WTC11 (cell line): ENCODE measurements at regions not wholly inside any gene's neighbourhood (a gene's known extent, or its start where the extent isn't known, plus 50 kb on each side); places are given as distances from the start of the nearest gene placed in this dataset.

ENCODE experiments used
- ATAC-seq: fragments of 200-7000 bp; cut with Tn5 transposase; 2 replicates; pipeline ENCODE4 v1.10.0; 2021; ENCODE audit warnings: mild to moderate bottlenecking, moderate library complexity
- CTCF ChIA-PET: fragments of 300-600 bp; sonication (Branson Sonifier 250); formaldehyde crosslinking; loops from one replicate; lab custom pipeline; 2021; ENCODE audit warnings: antibody characterized with exemption; lab: Charles Lee
- POLR2A ChIA-PET: fragments of 350-600 bp; sonication (Branson Sonifier 250); formaldehyde crosslinking; loops from one replicate; lab custom pipeline; 2021; ENCODE audit warnings: antibody characterized with exemption; lab: Charles Lee
- DNase-seq: peaks from one replicate; pipeline ENCODE4 v3.0.0; 2021; ENCODE audit warnings: low spot score
- H3K27ac Mint-ChIP-seq: 2 replicates; pipeline ENCODE4 v1.8.0; 2021; ENCODE audit warnings: mixed read lengths
- H3K27me3 Mint-ChIP-seq: 2 replicates; pipeline ENCODE4 v1.8.0; 2021; ENCODE audit warnings: low read depth, mild to moderate bottlenecking, moderate library complexity, mixed read lengths
- H3K36me3 Mint-ChIP-seq: 2 replicates; pipeline ENCODE4 v1.8.0; 2021; ENCODE audit warnings: mixed read lengths
- H3K4me1 Mint-ChIP-seq: 2 replicates; pipeline ENCODE4 v1.8.0; 2022; ENCODE audit warnings: mixed read lengths
- H3K4me3 Mint-ChIP-seq: 2 replicates; pipeline ENCODE4 v1.8.0; 2021; ENCODE audit warnings: mild to moderate bottlenecking, moderate library complexity, mixed read lengths
- H3K9me3 Mint-ChIP-seq: 2 replicates; pipeline ENCODE4 v1.8.0; 2021; ENCODE audit warnings: mixed read lengths
- AFF4 ChIP-seq: sonication (generic); formaldehyde crosslinking; IDR thresholded peaks from 2 replicates; pipeline ENCODE4 v1.8.1; 2023; ENCODE audit warnings: mild to moderate bottlenecking, missing genetic modification reagents, borderline replicate concordance
- ATF1 ChIP-seq: sonication (generic); formaldehyde crosslinking; IDR thresholded peaks from 2 replicates; pipeline ENCODE4 v1.8.1; 2023; ENCODE audit warnings: mild to moderate bottlenecking, moderate library complexity, missing genetic modification reagents
- GABPB1 ChIP-seq: sonication (generic); formaldehyde crosslinking; IDR thresholded peaks from 2 replicates; pipeline ENCODE4 v1.8.1; 2023; ENCODE audit warnings: mild to moderate bottlenecking, missing genetic modification reagents
- HMGA2 ChIP-seq: fragments of 250-450 bp; sonication (Bioruptor Pico); IDR thresholded peaks from 2 replicates; pipeline ENCODE4 v1.4.0; 2021; ENCODE audit warnings: mild to moderate bottlenecking, moderate library complexity
- JUN ChIP-seq: sonication (generic); formaldehyde crosslinking; IDR thresholded peaks from 2 replicates; pipeline ENCODE4 v1.8.0; 2023; ENCODE audit warnings: mild to moderate bottlenecking, missing genetic modification reagents
- NR3C1 ChIP-seq: sonication (generic); formaldehyde crosslinking; conservative IDR thresholded peaks from 2 replicates; pipeline ENCODE4 v1.8.1; 2023; ENCODE audit warnings: low read depth, mild to moderate bottlenecking, missing genetic modification reagents
- SMAD3 ChIP-seq: sonication (generic); formaldehyde crosslinking; IDR thresholded peaks from 2 replicates; pipeline ENCODE4 v1.8.0; 2022; ENCODE audit warnings: missing genetic modification reagents, mild to moderate bottlenecking, borderline replicate concordance
- SMAD4 ChIP-seq: sonication (generic); formaldehyde crosslinking; IDR thresholded peaks from 2 replicates; pipeline ENCODE4 v1.8.0; 2022; ENCODE audit warnings: mild to moderate bottlenecking, missing genetic modification reagents
- SOX15 ChIP-seq: fragments of 250-450 bp; sonication (Bioruptor Pico); IDR thresholded peaks from 2 replicates; pipeline ENCODE4 v1.9.0; 2021; ENCODE audit warnings: mild to moderate bottlenecking
- ZMAT4 ChIP-seq: fragments of 250-450 bp; sonication (Bioruptor Pico); IDR thresholded peaks from 2 replicates; pipeline ENCODE4 v1.9.0; 2021; ENCODE audit warnings: mild to moderate bottlenecking
- ZNF121 ChIP-seq: sonication (generic); formaldehyde crosslinking; IDR thresholded peaks from 2 replicates; pipeline ENCODE4 v1.8.0; 2023; ENCODE audit warnings: missing genetic modification reagents
- ZNF232 ChIP-seq: sonication (generic); formaldehyde crosslinking; IDR thresholded peaks from 2 replicates; pipeline ENCODE4 v1.8.0; 2022; ENCODE audit warnings: mild to moderate bottlenecking, missing genetic modification reagents
- ZNF263 ChIP-seq: sonication (generic); formaldehyde crosslinking; IDR thresholded peaks from 2 replicates; pipeline ENCODE4 v1.8.1; 2022; ENCODE audit warnings: low read depth, mild to moderate bottlenecking, moderate library complexity, missing genetic modification reagents
- ZNF512 ChIP-seq: sonication (generic); formaldehyde crosslinking; IDR thresholded peaks from 2 replicates; pipeline ENCODE4 v1.8.1; 2022; ENCODE audit warnings: missing genetic modification reagents, borderline replicate concordance

GRCh38 chr21:16215193-16215592, 485.4 kb downstream of the USP25 start:
- H3K27me3 Mint-ChIP-seq = no peaks in the 10 kb centered on the region
- ChIA-PET POLR2A (no interaction called here), CTCF (no interaction called here)

GRCh38 chr21:16215663-16216183, 485.9 kb downstream of the USP25 start:
- Mint-ChIP-seq H3K4me3 (no peak overlapping the region), H3K27ac (no peak overlapping the region), H3K27me3 (no peaks in the 10 kb centered on the region), H3K36me3 (no peaks in the 10 kb centered on the region)
- POLR2A ChIA-PET = no interaction called here
- CTCF ChIA-PET = no interaction called here
- DNase-seq = no peak
- TF ChIP-seq ZNF512 (CRISPR knock-in tag) = no peak
- no peak for TF ChIP-seq SMAD3 (CRISPR knock-in tag)
- TF ChIP-seq AFF4 (CRISPR knock-in tag) = no peak
- TF ChIP-seq NR3C1 (CRISPR knock-in tag) = no peak
- TF ChIP-seq ZNF263 (CRISPR knock-in tag) = no peak
- no peak for TF ChIP-seq ZMAT4 (CRISPR knock-in tag)
- TF ChIP-seq GABPB1 (CRISPR knock-in tag) = no peak
- no peak for TF ChIP-seq ZNF232
- TF ChIP-seq HMGA2 (CRISPR knock-in tag) = no peak
- TF ChIP-seq, all 79 proteins: peak for 0
- no peak for ATAC-seq
- Mint-ChIP-seq H3K9me3 (no peaks in the 10 kb centered on the region), H3K4me1 (no peaks in the 10 kb centered on the region)

More at GRCh38 chr21:16215193-16215592, 485.4 kb downstream of the USP25 start:
- TF ChIP-seq JUN (CRISPR knock-in tag) (no peak), ATF1 (no peak), ZNF121 (CRISPR knock-in tag) (no peak)
- Mint-ChIP-seq H3K4me1 (no peaks in the 10 kb centered on the region), H3K27ac (no peak overlapping the region), H3K36me3 (no peaks in the 10 kb centered on the region), H3K9me3 (no peaks in the 10 kb centered on the region), H3K4me3 (no peak overlapping the region)
- ATAC-seq = no peak
- no peak for DNase-seq

- Mint-ChIP-seq H3K27me3 (no peaks in the 10 kb centered on the region), H3K36me3 (no peaks in the 10 kb centered on the region), H3K27ac (no peak overlapping the region), H3K4me3 (no peak overlapping the region), H3K9me3 (no peaks in the 10 kb centered on the region), H3K4me1 (no peaks in the 10 kb centered on the region)
- CTCF ChIA-PET = no interaction called here
- TF ChIP-seq SMAD4 (CRISPR knock-in tag) (no peak), SOX15 (CRISPR knock-in tag) (no peak)
- ATAC-seq (no peak), DNase-seq (no peak)
- POLR2A ChIA-PET = no interaction called here
These were observed 486.6 kb downstream of the USP25 start for GRCh38 chr21:16216288-16216962.
